ENCODE measurements at regions not wholly inside any gene's neighbourhood (a gene's known extent, or its start where the extent isn't known, plus 50 kb on each side); places are given as distances from the start of the nearest gene placed in this dataset.

DNA sequence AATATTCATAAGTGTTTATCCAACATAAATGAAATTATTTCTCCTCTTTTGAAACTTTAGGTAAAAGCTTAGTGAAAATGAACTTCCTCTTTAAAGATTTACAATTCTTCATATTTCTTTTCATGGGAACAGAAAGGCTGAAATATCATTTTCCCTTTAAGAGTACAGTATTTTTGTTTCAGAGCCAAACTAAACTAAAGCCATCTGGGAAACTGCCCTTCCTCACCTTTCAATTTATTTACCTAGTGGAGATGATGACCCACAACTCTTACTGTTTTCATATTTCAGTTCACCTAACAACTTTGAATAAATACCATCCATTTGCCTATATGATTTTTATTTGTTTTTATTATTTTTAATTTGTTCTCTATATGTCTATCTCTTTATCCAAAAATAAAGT, 105.4 kb downstream of the ALX1 start:
- no peaks in the 10 kb centered on the region for H3K27me3 ChIP-seq (ENCODE audit: control insufficient read depth, insufficient read depth, low read length)
- H3K9me3 ChIP-seq (ENCODE audit: control insufficient read depth, insufficient read depth, low read length) = no peaks in the 10 kb centered on the region
- no peak overlapping the region for H3K27ac ChIP-seq (ENCODE audit: low read depth, low read length)
- H3K4me3 ChIP-seq (ENCODE audit: low read depth, low read length) = no peak overlapping the region
- CTCF ChIA-PET = no interaction called here
- POLR2A ChIA-PET = no interaction called here
- no peak for DNase-seq (ENCODE audit: low read depth, low spot score)
- TF ChIP-seq, protein P1, sequence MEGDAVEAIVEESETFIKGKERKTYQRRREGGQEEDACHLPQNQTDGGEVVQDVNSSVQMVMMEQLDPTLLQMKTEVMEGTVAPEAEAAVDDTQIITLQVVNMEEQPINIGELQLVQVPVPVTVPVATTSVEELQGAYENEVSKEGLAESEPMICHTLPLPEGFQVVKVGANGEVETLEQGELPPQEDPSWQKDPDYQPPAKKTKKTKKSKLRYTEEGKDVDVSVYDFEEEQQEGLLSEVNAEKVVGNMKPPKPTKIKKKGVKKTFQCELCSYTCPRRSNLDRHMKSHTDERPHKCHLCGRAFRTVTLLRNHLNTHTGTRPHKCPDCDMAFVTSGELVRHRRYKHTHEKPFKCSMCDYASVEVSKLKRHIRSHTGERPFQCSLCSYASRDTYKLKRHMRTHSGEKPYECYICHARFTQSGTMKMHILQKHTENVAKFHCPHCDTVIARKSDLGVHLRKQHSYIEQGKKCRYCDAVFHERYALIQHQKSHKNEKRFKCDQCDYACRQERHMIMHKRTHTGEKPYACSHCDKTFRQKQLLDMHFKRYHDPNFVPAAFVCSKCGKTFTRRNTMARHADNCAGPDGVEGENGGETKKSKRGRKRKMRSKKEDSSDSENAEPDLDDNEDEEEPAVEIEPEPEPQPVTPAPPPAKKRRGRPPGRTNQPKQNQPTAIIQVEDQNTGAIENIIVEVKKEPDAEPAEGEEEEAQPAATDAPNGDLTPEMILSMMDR (IDR thresholded peaks at IDR 0.05; ENCODE audit: low read depth, low read length) = no peak

DNA sequence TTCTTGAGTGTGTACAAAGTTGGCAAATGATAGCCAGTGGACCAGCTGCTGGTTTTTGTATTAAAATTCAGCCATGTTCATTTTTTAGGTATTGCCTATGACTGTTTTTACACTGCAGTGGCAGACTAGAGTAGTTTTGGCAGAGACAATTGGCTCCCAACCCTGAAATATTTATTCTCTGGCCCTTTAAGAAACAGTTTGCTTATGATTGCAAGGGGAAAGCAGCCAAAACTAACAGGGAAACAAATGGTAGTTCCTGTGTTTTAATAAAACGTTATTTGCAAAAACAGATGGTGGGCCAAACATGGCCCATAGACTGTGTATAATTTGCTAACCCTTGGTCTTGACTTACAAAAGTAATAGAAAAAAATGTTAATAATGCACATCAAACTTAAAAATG, 110.2 kb downstream of the ALX1 start:
- Histone ChIP-seq H3K27me3 (ENCODE audit: control insufficient read depth, insufficient read depth, low read length) (no peaks in the 10 kb centered on the region), H3K27ac (ENCODE audit: low read depth, low read length) (no peak overlapping the region), H3K4me3 (ENCODE audit: low read depth, low read length) (no peak overlapping the region), H3K9me3 (ENCODE audit: control insufficient read depth, insufficient read depth, low read length) (no peaks in the 10 kb centered on the region)
- ChIA-PET CTCF (no interaction called here), POLR2A (no interaction called here)
- TF ChIP-seq, protein P1 (IDR thresholded peaks at IDR 0.05; ENCODE audit: low read depth, low read length) = no peak
- no peak for DNase-seq (ENCODE audit: low read depth, low spot score)

DNA sequence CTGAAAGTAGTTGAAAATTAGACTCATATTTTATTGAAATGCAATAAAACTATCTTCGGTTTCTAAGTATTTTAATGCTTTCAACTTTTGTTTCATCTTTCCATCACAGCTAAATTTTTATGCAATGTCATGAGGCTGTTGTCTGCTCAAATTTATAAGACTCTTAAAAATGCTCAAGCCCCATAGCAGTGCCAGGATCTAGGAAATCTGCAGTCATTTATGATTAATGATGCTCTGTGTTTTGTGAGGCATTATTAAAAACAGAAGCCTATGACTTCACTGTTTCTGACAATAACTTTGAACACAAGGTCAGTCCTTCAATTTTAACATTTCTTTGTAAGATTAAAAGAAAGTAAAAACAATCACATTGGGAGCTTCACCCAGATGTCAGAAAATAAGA, 112.5 kb downstream of the ALX1 start:
- Histone ChIP-seq H3K27me3 (ENCODE audit: control insufficient read depth, insufficient read depth, low read length) (no peaks in the 10 kb centered on the region), H3K9me3 (ENCODE audit: control insufficient read depth, insufficient read depth, low read length) (no peaks in the 10 kb centered on the region), H3K4me3 (ENCODE audit: low read depth, low read length) (no peak overlapping the region), H3K27ac (ENCODE audit: low read depth, low read length) (no peak overlapping the region)
- ChIA-PET CTCF (no interaction called here), POLR2A (no interaction called here)
- TF ChIP-seq, protein P1 (IDR thresholded peaks at IDR 0.05; ENCODE audit: low read depth, low read length) = no peak
- no peak for DNase-seq (ENCODE audit: low read depth, low spot score)

DNA sequence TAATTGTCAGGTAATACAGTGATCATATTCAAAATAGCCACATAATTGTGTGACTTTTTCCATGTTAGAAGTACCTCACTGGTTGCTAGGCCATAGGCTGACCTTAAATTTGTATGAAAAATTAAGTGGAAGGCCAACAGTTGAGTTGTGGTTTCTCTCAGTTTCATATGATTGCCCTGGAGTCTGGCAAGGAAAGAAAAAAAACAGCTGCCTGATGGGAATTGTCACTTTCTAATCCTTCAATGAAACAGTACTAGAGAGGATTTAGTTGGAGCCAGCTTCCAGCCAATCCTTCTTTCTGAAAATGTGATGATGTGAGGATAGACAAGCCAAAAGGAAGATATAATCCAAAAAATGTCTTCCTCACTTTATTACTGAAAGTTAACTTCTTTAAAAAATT, 113.6 kb downstream of the ALX1 start:
- no peak for DNase-seq (ENCODE audit: low read depth, low spot score)
- H3K27me3 ChIP-seq (ENCODE audit: control insufficient read depth, insufficient read depth, low read length) = no peaks in the 10 kb centered on the region
- POLR2A ChIA-PET = no interaction called here
- H3K9me3 ChIP-seq (ENCODE audit: control insufficient read depth, insufficient read depth, low read length) = no peaks in the 10 kb centered on the region
- H3K27ac ChIP-seq (ENCODE audit: low read depth, low read length) = no peak overlapping the region
- TF ChIP-seq, protein P1 (IDR thresholded peaks at IDR 0.05; ENCODE audit: low read depth, low read length) = no peak
- CTCF ChIA-PET = no interaction called here
- no peak overlapping the region for H3K4me3 ChIP-seq (ENCODE audit: low read depth, low read length)

DNA sequence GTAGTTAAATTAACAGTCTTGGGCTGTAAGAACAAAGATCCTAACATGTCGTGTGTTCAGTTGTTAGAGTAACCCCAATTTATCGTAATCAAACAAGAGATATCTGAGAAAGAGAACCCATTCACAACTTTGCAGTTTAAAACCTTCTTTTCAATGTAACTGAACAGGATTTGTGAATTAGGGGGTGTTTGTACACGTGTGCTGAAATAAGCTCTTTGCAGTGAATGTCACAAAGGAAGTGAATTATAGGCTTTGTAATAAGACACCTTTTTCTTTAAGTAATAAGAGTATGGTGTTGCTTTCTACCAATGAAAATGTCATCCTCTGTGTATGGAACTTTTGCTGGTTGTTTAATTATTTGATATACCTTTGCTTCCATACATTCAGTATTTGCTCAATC, 114.0 kb downstream of the ALX1 start:
- ChIA-PET POLR2A (no interaction called here), CTCF (no interaction called here)
- TF ChIP-seq, protein P1 (IDR thresholded peaks at IDR 0.05; ENCODE audit: low read depth, low read length) = no peak
- Histone ChIP-seq H3K4me3 (ENCODE audit: low read depth, low read length) (no peak overlapping the region), H3K9me3 (ENCODE audit: control insufficient read depth, insufficient read depth, low read length) (no peaks in the 10 kb centered on the region), H3K27me3 (ENCODE audit: control insufficient read depth, insufficient read depth, low read length) (no peaks in the 10 kb centered on the region), H3K27ac (ENCODE audit: low read depth, low read length) (no peak overlapping the region)
- DNase-seq (ENCODE audit: low read depth, low spot score) = no peak

All from AG04450 (cell line).